DMS53 (cell line): ENCODE measurements at regions not wholly inside any gene's neighbourhood (a gene's known extent, or its start where the extent isn't known, plus 50 kb on each side); places are given as distances from the start of the nearest gene placed in this dataset.
"Not testable (repeated sequence)": the region's sequence is repeated elsewhere in the genome, so short reads cannot be mapped to it uniquely, and the experiment has no call there.

Experiments
- DNase-seq: peaks from one replicate; lab custom pipeline; 2025; lab: John Stamatoyannopoulos, UW

DNA sequence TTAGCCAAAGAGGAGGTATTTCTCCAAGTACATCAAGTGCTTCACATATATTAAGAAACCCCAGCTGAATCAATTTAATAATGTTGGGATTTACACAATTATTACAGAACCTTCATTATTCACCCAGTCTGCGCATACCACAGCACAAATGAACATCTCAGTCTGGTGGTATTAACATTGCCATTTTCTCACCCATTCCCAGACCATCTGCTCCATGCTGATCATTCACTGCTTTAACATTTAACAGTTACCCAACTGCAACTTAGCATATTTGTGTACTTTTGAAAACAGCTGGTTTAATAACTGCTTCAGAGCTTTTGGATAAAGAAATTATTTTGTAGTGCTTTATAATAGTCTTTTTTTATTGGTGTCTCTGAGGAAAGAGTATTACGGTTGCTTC lies 1072.1 kb downstream of the NXPH1 start:
- no peak for DNase-seq

- DNase-seq: no peak
These were observed 1073.9 kb downstream of the NXPH1 start for GRCh38 chr7:9507290-9507689.

DNA sequence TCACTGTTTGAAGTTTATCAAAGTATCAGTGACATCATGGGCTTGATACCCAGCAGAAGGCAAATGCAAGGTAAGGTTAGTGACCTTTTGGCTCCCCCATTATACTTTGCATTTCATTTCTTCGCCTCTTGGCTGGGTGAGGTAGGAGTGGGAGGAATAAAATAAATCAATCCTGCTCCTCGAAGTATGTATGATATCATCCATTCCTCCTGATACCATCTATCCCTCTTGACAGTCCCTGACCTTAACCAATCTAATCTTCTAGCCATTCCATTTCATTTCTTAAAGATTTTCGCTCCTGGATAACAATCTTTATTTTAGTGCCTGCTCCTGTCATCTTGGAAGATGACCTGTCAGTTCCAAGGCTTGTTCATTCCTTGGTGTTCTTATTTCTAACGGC lies 1083.3 kb downstream of the NXPH1 start:
- no peak for DNase-seq

GRCh38 chr7:9523579-9523978 lies 1090.2 kb downstream of the NXPH1 start:
- DNase-seq: no peak

DNA sequence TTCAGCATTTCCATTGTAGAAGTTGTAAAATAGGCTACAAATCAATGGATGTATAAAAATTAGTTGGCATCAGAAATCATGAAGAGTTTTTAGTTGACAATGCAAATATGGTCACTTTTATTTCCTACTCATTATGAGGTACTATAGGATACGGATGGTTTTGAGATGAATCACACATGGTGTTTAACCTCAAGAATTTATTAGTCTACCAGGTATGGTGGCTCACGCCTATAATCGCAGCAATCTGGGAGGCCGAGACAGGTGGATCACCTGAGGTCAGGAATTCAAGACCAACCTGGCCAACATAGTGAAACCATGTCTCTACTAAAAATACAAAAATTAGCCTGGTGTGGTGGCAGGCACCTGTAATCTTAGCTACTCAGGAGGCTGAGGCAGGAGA lies 1119.0 kb downstream of the NXPH1 start:
- DNase-seq: not testable (repeated sequence)

- DNase-seq: no peak
These were observed 1124.4 kb downstream of the NXPH1 start for GRCh38 chr7:9557853-9558252.

- DNase-seq: no peak
These were observed 1142.3 kb downstream of the NXPH1 start for GRCh38 chr7:9575716-9576115.

DNA sequence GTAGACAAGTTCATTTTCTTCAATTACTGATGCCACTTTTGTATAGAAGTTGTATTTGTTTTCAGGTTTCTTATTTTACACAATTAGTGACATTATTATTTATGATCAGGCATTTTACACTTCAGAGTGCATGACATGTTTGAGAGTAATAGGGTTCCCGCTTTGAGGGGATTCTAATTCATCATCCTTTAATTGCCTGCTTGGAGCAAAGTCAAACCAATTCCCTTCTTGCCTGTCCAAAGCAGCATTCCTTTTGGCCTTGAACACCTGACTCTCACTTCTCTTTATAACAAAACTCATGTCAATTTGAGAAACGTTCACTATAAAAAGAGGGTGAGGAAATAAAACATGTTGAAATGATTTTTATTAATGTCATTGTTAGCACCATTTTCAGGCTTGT lies 1149.4 kb downstream of the NXPH1 start:
- DNase-seq: no peak

- DNase-seq: no peak
These were observed 1165.0 kb downstream of the NXPH1 start for GRCh38 chr7:9598411-9598810.

- DNase-seq: peak; percentile 22
These were observed 1167.6 kb downstream of the NXPH1 start for GRCh38 chr7:9600974-9601373.

DNA sequence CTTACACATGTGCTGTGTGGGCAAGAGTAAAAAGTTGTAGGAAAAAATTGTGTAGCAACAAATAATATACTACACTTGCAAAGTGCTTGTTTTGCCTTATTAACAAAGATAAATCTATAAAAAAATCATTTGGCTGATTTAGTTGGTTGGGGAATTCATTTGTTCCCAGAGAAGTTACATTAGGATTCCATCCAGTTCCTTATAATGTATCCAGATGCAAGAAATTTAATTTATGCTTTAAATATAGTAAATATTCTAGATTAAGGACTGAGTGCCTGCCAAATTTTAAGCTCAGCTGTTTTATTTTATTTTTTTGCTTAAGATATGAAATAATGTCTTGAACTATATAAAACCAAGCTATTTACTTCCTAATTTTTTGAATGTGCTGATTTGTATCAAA lies 1169.9 kb downstream of the NXPH1 start:
- no peak for DNase-seq

DNA sequence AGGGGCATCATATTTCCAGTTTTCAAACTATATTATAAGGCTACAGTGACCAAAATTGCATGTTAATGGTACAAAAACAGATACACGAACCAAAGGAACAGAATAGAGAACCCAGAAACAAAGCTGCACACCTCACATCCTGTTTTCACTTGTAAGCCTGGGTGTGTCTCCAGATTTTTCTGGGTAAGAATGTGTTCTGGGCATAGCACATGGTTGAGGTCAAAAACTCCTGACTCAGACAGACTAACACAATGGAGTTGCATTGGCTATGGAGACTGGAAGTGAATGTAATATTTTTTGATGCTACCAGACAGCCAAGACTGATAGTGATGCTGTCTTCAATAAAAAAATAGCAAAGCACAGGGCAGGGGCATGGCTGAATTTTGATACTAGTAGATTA lies 1175.2 kb downstream of the NXPH1 start:
- no peak for DNase-seq

DNA sequence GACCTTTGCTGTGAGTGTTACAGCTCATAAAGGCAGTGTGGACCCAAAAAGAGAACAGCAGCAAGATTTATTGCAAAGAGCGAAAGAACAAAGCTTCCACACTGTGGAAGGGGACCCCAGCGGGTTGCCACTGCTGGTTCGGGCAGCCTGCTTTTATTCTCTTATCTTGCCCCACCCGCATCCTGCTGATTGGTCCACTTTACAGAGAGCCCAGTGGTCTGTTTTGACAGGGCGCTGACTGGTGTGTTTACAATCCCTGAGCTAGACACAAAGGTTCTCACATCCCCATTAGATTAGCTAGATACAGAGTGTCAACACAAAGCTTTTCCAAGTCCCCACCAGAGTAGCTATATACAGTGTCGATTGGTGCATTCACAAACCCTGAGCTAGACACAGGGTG lies 1187.5 kb downstream of the NXPH1 start:
- DNase-seq: not testable (repeated sequence)

- DNase-seq: not testable (repeated sequence)
These were observed 1188.0 kb downstream of the NXPH1 start for GRCh38 chr7:9621306-9621902.

DNA sequence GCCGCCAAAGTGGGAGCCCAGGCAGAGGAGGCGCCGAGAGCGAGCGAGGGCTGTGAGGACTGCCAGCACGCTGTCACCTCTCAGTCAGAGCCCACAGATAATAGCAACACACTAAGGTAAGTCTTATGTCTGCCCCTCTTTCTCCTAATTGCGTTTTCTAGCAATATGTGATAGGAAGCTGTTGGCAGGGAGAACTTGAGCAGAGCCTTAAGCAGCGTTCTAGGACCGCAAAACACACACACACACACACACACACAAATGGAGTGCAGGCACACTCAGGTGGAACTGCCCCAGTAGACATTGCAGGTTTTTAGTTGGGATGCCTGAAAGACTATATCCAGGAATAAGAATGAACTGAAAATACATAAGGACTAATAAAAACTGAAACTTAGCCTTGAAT lies 1188.5 kb downstream of the NXPH1 start:
- no peak for DNase-seq

DNA sequence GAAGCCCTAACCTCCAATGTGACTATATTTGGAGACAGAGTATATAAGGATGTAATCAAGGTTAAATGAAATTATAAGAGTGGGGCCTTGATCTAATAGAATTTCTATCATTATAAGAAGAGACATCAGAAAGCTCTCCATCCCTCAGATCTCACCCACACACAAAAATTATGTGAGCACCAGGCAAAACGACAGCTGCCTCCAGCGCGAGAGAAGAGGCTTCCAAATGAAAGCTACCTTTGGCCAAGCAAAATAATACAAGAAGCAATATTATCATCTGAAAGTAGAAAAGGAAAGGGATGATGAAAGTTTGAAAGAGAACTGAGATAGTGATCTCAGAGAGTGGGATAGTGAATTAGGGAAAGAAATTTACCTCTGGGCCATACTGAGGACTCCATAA lies 1192.5 kb downstream of the NXPH1 start:
- DNase-seq: no peak

DNA sequence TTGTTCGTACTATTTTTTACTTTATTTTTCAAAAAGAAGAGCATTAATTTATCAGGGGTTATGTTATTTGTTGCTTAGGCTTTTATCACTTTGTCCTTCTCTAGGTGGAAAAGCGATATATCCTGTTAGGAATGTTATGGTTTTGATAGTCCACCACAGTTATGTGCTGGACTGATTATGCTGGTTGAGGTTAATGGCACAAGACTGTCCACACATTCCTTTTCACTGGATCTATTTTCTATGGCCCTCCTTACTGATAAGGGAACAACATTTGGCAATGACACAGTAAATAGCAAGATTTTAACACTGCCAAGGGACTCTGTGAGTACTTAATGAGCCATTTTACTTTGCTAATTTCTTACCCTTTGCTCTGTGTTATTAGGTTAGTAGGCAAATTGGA lies 1212.3 kb downstream of the NXPH1 start:
- DNase-seq: no peak

DNA sequence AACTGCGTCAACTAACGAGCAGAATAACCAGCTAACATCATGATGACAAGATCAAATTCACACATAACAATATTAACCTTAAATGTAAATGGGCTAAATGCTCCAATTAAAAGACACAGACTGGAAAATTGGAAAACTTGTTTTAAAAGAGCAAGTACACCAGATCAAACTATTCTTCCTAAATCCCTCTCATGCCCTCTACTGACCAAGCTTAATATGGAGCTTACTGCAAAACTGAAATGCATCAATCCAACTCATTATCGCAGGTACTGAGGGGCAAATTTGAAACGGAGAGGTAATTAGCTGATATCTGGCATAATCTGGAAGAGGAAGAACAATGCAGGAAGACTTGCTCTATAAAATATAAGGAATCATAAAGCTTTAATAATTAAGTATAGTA lies 1223.8 kb downstream of the NXPH1 start:
- peak; percentile 55 for DNase-seq

GRCh38 chr7:9671979-9672917 lies 1238.8 kb downstream of the NXPH1 start:
- DNase-seq: no peak

- no peak for DNase-seq
These were observed 1247.3 kb downstream of the NXPH1 start for GRCh38 chr7:9680713-9681112.

DNA sequence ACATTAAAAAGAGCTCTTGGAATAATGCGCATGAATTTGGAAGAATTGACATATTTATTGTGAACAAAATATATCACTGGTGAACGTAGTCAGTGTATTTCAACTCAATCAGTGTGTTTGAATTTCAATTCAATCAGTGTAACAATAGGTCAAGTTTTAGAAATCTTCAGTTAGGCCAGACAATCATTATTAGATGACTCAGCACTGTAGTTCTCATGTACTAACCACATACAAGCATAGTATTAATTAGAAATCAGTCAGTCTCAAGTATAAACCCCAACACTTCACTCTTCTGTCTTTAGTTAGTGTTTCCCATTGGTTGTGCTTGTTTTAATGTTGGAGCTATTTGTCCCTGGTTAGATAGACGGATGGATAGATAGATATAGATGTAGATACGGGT lies 1247.9 kb downstream of the NXPH1 start:
- DNase-seq: no peak

DNA sequence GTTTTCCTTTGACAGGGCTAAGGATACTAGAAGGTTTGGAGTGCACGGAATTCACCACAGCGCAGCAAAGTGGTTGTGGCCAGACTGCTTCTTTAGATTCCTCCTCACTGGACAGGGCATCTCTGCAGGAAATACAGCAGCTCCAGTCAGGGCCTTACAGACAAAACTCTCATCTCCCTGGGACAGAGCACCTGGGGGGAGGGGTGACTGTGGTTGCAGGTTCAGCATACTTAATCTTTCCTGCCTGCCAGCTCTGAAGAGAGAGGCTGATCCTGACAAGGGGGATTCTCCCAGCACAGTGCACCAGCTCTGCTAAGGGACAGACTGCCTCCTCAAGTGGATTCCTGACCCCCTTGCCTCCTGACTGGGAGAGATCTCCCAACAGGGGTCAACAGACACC lies 1257.9 kb downstream of the NXPH1 start:
- no peak for DNase-seq

- no peak for DNase-seq
These were observed 1265.0 kb downstream of the NXPH1 start for GRCh38 chr7:9698375-9698774.

GRCh38 chr7:9709216-9709615 lies 1264.5 kb upstream of the PHF14 start:
- no peak for DNase-seq
